Neural crest cell (in vitro differentiated cells): ENCODE measurements at regions not wholly inside any gene's neighbourhood (a gene's known extent, or its start where the extent isn't known, plus 50 kb on each side); places are given as distances from the start of the nearest gene placed in this dataset.

Experiments used
- DNase-seq: peaks from one replicate; pipeline ENCODE4 v3.0.0; 2021; ENCODE audit warnings: low read depth, mixed read lengths, low spot score
- H3K27ac Mint-ChIP-seq: one replicate; pipeline ENCODE4 v1.8.0; 2021; ENCODE audit warnings: mild to moderate bottlenecking, mixed read lengths; ENCODE audit not compliant: unreplicated experiment
- H3K27me3 Mint-ChIP-seq: 2 replicates; pipeline ENCODE4 v1.8.0; 2021; ENCODE audit warnings: low read depth, mild to moderate bottlenecking, mixed read lengths
- H3K36me3 Mint-ChIP-seq: 2 replicates; pipeline ENCODE4 v1.8.0; 2021; ENCODE audit warnings: low read depth, mild to moderate bottlenecking, mixed read lengths
- H3K4me1 Mint-ChIP-seq: 2 replicates; pipeline ENCODE4 v1.8.0; 2021; ENCODE audit warnings: mixed read lengths
- H3K4me3 Mint-ChIP-seq: one replicate; pipeline ENCODE4 v1.8.0; 2021; ENCODE audit warnings: mild to moderate bottlenecking, mixed read lengths
- H3K9me3 Mint-ChIP-seq: 2 replicates; pipeline ENCODE4 v1.8.0; 2021; ENCODE audit warnings: mixed read lengths
- CTCF ChIP-seq: fragments of 200-600 bp; sonication (generic); conservative IDR thresholded peaks from 2 replicates; pipeline ENCODE4 v1.5.0; 2021; ENCODE audit warnings: antibody characterized with exemption, mild to moderate bottlenecking

DNA sequence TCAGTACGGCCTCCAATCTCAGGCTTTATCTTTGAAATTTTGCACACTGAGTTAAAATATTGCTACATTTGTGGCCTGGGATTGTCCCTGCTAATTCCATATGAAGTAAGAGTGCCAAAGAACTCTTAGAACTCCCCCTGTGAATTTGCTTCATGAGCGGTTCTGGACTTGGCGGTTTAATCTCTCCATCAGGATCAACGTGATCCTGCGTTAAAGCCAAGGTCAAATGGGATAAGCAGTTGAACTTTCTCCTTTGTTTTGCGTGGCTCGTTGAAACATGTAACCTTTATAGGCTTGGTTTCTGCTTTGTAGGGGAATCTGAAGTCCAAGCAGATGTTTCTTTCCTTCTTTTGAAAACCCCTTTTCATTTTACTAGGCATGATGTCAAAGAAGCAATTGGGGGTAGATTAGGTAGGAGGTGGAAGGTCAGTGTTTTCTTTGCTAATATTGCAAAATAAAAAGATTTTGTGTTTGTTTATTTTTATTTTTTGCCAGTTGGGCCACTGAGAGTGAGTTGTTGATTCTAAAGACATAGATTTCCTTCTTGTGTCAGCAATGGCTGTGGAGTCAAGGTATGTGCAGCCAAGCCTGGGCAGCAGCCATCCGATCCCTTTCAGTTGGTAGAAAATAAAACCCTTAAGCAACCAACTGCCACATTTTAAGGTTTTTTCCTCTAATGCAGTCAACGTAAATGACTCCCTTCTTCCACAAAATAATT, 390.8 kb downstream of the NNT start:
- no peak overlapping the region for H3K27ac Mint-ChIP-seq
- no peak for DNase-seq
- no peak for TF ChIP-seq CTCF
- no peak overlapping the region for H3K4me3 Mint-ChIP-seq
- H3K4me1 Mint-ChIP-seq = peaks cover 4% of the 10 kb centered on the region
- H3K36me3 Mint-ChIP-seq = no peaks in the 10 kb centered on the region
- no peaks in the 10 kb centered on the region for H3K27me3 Mint-ChIP-seq
- H3K9me3 Mint-ChIP-seq = no peaks in the 10 kb centered on the region

DNA sequence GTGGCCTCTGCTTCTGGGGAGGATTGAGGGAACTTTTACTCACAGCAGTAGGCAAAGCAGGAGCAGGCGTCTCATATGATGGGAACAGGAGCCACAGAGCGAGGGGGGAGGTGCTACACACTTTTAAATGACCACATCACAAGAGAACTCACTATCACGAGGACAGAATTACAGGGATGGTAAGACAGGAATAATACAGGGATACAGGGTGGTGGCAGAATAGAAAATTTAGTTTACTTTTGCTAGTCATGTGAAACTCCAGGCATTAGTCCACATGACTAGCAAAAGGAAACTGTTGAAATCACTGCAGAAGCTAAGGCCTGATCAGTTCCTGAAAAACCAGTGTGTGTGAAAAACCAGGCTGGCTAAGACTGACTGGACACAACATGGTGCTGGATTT, 382.4 kb downstream of the NNT start:
- H3K4me3 Mint-ChIP-seq = no peak overlapping the region
- no peak for TF ChIP-seq CTCF
- H3K36me3 Mint-ChIP-seq = peaks cover under 1% of the 10 kb centered on the region
- H3K27me3 Mint-ChIP-seq = no peaks in the 10 kb centered on the region
- no peak for DNase-seq
- H3K4me1 Mint-ChIP-seq = no peaks in the 10 kb centered on the region
- no peak overlapping the region for H3K27ac Mint-ChIP-seq
- H3K9me3 Mint-ChIP-seq = peaks cover 3% of the 10 kb centered on the region

- Mint-ChIP-seq H3K27me3 (no peaks in the 10 kb centered on the region), H3K4me3 (no peak overlapping the region), H3K4me1 (no peaks in the 10 kb centered on the region), H3K36me3 (peaks cover 8% of the 10 kb centered on the region), H3K9me3 (peaks cover 18% of the 10 kb centered on the region), H3K27ac (no peak overlapping the region)
- no peak for TF ChIP-seq CTCF
- DNase-seq = no peak
Measured at GRCh38 chr5:43981556-43981955, 378.6 kb downstream of the NNT start.

- no peak for DNase-seq
- Mint-ChIP-seq H3K4me3 (no peak overlapping the region), H3K36me3 (peaks cover 2% of the 10 kb centered on the region), H3K9me3 (peaks cover 10% of the 10 kb centered on the region), H3K27ac (no peak overlapping the region), H3K27me3 (no peaks in the 10 kb centered on the region), H3K4me1 (peaks cover 6% of the 10 kb centered on the region)
- no peak for TF ChIP-seq CTCF
Measured at GRCh38 chr5:43973908-43974307, 370.9 kb downstream of the NNT start.

- H3K9me3 Mint-ChIP-seq = peaks cover 10% of the 10 kb centered on the region
Measured at GRCh38 chr5:43973318-43973717, 370.3 kb downstream of the NNT start.

More at GRCh38 chr5:43973318-43973717, 370.3 kb downstream of the NNT start:
- TF ChIP-seq CTCF = no peak
- Mint-ChIP-seq H3K4me1 (peaks cover 6% of the 10 kb centered on the region), H3K4me3 (no peak overlapping the region), H3K36me3 (no peaks in the 10 kb centered on the region), H3K27me3 (no peaks in the 10 kb centered on the region), H3K27ac (no peak overlapping the region)
- DNase-seq = no peak
